GM10266 (cell line): ENCODE measurements at regions not wholly inside any gene's neighbourhood (a gene's known extent, or its start where the extent isn't known, plus 50 kb on each side); places are given as distances from the start of the nearest gene placed in this dataset.

Source experiments
- DNase-seq: peaks from one replicate; pipeline ENCODE4 v3.0.0; 2012; ENCODE audit errors: extremely low spot score
- TF ChIP-seq, protein P1 (sequence below): IDR thresholded peaks from 2 replicates; pipeline ENCODE4 v1.5.1; 2012; ENCODE audit warnings: mild to moderate bottlenecking, low read depth; ENCODE audit not compliant: control insufficient read depth, insufficient read depth; ENCODE audit errors: missing control alignments

- TF ChIP-seq, protein P1, sequence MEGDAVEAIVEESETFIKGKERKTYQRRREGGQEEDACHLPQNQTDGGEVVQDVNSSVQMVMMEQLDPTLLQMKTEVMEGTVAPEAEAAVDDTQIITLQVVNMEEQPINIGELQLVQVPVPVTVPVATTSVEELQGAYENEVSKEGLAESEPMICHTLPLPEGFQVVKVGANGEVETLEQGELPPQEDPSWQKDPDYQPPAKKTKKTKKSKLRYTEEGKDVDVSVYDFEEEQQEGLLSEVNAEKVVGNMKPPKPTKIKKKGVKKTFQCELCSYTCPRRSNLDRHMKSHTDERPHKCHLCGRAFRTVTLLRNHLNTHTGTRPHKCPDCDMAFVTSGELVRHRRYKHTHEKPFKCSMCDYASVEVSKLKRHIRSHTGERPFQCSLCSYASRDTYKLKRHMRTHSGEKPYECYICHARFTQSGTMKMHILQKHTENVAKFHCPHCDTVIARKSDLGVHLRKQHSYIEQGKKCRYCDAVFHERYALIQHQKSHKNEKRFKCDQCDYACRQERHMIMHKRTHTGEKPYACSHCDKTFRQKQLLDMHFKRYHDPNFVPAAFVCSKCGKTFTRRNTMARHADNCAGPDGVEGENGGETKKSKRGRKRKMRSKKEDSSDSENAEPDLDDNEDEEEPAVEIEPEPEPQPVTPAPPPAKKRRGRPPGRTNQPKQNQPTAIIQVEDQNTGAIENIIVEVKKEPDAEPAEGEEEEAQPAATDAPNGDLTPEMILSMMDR, result no peak
- DNase-seq, result no peak
Measured at GRCh38 chr2:237180987-237181386, 95.3 kb downstream of the COPS8 start.

DNA sequence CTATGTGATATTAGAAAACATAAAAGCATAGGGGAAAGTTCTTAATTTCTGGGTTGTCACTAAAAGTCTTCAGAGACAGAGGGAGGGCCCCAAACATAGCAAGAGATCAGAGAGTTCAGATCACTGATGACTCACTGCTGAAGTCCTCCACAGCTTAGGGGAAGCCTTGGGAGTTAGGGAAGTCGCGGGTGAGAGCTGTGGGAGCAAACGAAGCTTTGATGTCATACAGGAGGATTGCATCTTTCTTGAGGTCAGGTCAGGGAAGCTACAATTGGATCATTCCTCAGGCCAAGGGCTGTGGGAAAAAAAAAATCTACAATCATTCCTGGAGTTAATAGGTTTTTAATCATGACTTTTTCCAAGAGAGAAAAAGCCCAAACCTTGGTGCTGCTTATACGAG lies 96.2 kb downstream of the COPS8 start:
- TF ChIP-seq, protein P1, result no peak
- DNase-seq, result no peak

GRCh38 chr2:237182422-237183123 lies 96.9 kb downstream of the COPS8 start:
- TF ChIP-seq, protein P1, result no peak
- DNase-seq, result no peak

- TF ChIP-seq, protein P1, result no peak
- no peak for DNase-seq
Measured at GRCh38 chr2:237184192-237184918, 98.7 kb downstream of the COPS8 start.

DNA sequence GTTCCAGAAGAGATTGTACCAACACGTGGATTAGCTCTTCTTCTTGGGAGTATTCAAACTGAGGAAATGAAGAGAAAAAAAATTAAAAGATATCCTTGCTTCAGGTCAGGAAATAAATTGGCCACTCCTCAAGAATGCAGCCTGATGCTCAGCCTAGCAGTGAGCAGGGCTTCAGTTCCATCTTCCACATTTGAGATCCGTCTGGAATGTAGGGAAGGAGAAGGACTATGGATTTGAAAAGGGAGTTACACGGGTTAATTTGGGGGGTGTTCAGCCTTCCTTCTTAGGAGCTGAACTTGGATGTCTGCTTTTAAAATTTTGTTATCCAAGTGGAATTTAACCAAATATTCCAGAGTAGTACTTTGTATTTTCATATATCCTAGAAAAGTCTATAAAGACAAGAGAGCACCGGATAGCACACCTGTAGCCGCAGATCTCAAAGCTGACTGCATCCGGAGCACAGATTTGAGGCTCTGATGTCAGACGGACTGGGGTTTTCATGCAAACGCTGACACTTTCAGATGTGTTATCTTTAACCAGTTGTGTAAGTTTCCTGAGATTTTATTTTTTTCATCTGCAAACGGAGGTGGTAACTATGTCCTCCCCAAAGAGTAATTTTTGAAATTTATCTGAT lies 99.3 kb downstream of the COPS8 start:
- TF ChIP-seq, protein P1, result no peak
- no peak for DNase-seq

- TF ChIP-seq, protein P1, result no peak
- DNase-seq, result no peak
Measured at GRCh38 chr2:237185553-237185925, 99.8 kb downstream of the COPS8 start.

- TF ChIP-seq, protein P1, result no peak
- DNase-seq, result no peak
Measured at GRCh38 chr2:237189799-237190198, 104.1 kb downstream of the COPS8 start.
